T-helper 17 cell (primary cell): ENCODE measurements at regions not wholly inside any gene's neighbourhood (a gene's known extent, or its start where the extent isn't known, plus 50 kb on each side); places are given as distances from the start of the nearest gene placed in this dataset.

ENCODE experiments used
- ATAC-seq: fragments of 150-1000 bp; cut with Tn5 transposase; 2 replicates; pipeline ENCODE4 v1.10.0; 2021; ENCODE audit warnings: mild to moderate bottlenecking, moderate library complexity
- DNase-seq, 3 donors: peaks; one replicate each; pipeline versions ENCODE4 v3.0.0 to v3.0.0-alpha.2; 2020 to 2021
- H3K9me3 ChIP-seq: one replicate; pipeline ENCODE4 v1.7.0; 2013; ENCODE audit warnings: low read length, mild to moderate bottlenecking; ENCODE audit not compliant: control insufficient read depth, poor library complexity, severe bottlenecking
- H3K27ac Mint-ChIP-seq: one replicate; pipeline ENCODE4 v1.8.0; 2022; ENCODE audit warnings: mild to moderate bottlenecking, moderate library complexity, mixed read lengths
- H3K27me3 Mint-ChIP-seq: one replicate; pipeline ENCODE4 v1.8.0; 2022; ENCODE audit warnings: mixed read lengths
- H3K36me3 Mint-ChIP-seq: one replicate; pipeline ENCODE4 v1.8.0; 2022; ENCODE audit warnings: low read depth, mixed read lengths
- H3K4me1 Mint-ChIP-seq: one replicate; pipeline ENCODE4 v1.8.0; 2022; ENCODE audit warnings: mild to moderate bottlenecking, mixed read lengths
- H3K4me3 Mint-ChIP-seq: one replicate; pipeline ENCODE4 v1.8.0; 2022; ENCODE audit warnings: mild to moderate bottlenecking, moderate library complexity, mixed read lengths

DNA sequence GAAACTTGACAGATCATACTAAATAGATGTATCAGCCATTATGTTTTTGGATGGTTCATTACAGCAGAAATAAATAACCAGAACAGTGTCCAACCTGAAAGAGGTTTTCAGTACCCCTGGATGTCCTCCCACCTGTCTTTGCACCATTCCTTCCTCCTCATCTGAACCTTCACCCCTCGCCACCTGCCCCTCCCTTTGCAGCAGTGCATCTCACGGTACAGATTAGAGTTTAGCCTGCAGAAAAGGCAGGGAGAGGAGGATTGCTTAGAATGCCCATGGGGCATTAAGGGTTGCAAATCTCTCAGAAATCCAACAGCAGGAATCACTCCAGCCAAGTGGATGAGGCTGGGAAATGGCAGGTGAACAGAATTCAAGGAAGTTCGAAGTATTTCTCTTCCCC lies 155.0 kb downstream of the HS3ST2 start:
- Mint-ChIP-seq H3K27me3 (peaks cover 44% of the 10 kb centered on the region), H3K27ac (no peak overlapping the region), H3K36me3 (no peaks in the 10 kb centered on the region), H3K4me1 (no peaks in the 10 kb centered on the region), H3K4me3 (no peak overlapping the region)
- H3K9me3 ChIP-seq, result no peaks in the 10 kb centered on the region
- ATAC-seq (no peak), DNase-seq (no peak)

DNA sequence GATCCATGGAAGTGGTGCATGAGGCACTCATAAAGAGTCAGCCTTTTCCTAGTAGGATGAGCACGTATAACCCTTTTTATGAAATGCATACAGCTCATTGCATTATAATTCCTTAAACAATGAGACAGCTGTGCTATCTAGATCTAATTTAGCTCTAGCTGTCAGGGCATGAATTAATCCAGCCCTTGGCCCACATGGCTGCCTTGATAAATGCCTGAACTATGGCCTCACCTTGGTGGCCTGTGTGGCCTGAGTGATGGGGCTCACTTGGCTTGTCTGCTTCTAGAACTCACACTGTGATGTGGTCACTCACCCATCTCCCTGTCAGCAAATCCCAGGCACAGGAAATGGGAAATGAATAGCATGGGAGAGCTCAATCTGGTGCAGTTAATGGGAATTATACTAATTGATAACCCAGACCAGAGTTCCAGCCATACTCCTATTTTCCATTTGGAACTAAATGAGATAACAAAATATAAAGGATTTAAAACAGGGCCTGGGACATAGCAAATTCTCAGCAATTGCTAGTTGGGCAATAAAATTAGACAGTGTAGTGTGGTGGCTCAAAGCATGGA lies 153.6 kb downstream of the HS3ST2 start:
- no peaks in the 10 kb centered on the region for H3K36me3 Mint-ChIP-seq
- ATAC-seq (no peak), DNase-seq (no peak)
- no peaks in the 10 kb centered on the region for H3K9me3 ChIP-seq
- no peak overlapping the region for H3K4me3 Mint-ChIP-seq
- peaks cover 31% of the 10 kb centered on the region for H3K27me3 Mint-ChIP-seq
- no peak overlapping the region for H3K27ac Mint-ChIP-seq
- H3K4me1 Mint-ChIP-seq, result no peaks in the 10 kb centered on the region
